Coronary artery (tissue), 2 donors: ENCODE measurements at regions not wholly inside any gene's neighbourhood (a gene's known extent, or its start where the extent isn't known, plus 50 kb on each side); places are given as distances from the start of the nearest gene placed in this dataset.

Source experiments
- DNase-seq: peaks from one replicate; pipeline ENCODE4 v3.0.0-alpha.2; 2017; ENCODE audit warnings: low spot score
- H3K27ac ChIP-seq, 2 donors: fragments of 200-600 bp; sonication (generic); one replicate each; pipeline ENCODE4 v1.5.1; 2016 to 2019
- H3K4me3 ChIP-seq: fragments of 200-600 bp; sonication (generic); 2 replicates; pipeline ENCODE4 v1.5.1; 2016; ENCODE audit warnings: mild to moderate bottlenecking, moderate library complexity
- CTCF ChIP-seq: fragments of 200-600 bp; sonication (generic); IDR thresholded peaks from one replicate; pipeline ENCODE4 v1.5.1; 2019; ENCODE audit warnings: antibody characterized with exemption

- TF ChIP-seq CTCF = no peak
- no peak overlapping the region for H3K4me3 ChIP-seq
- no peak overlapping the region for H3K27ac ChIP-seq
- no peak for DNase-seq
Measured at GRCh38 chr2:831622-832021, 119.0 kb upstream of the SNTG2 start.

- no peak overlapping the region for H3K27ac ChIP-seq
- no peak for TF ChIP-seq CTCF
- H3K4me3 ChIP-seq = no peak overlapping the region
- DNase-seq = no peak
Measured at GRCh38 chr2:831225-831536, 119.5 kb upstream of the SNTG2 start.

- H3K27ac ChIP-seq = no peak overlapping the region
- DNase-seq = no peak
- H3K4me3 ChIP-seq = no peak overlapping the region
- no peak for TF ChIP-seq CTCF
Measured at GRCh38 chr2:830419-831224, 120.0 kb upstream of the SNTG2 start.

GRCh38 chr2:829047-829446 is 121.6 kb upstream of the SNTG2 start:
- Histone ChIP-seq H3K4me3 (no peak overlapping the region), H3K27ac (no peak overlapping the region)
- DNase-seq = no peak
- no peak for TF ChIP-seq CTCF

- no peak for DNase-seq
- Histone ChIP-seq H3K27ac (no peak overlapping the region), H3K4me3 (no peak overlapping the region)
- no peak for TF ChIP-seq CTCF
Measured at GRCh38 chr2:824954-825353, 125.7 kb upstream of the SNTG2 start.

- H3K27ac ChIP-seq = no peak overlapping the region
- TF ChIP-seq CTCF = no peak
- no peak for DNase-seq
- H3K4me3 ChIP-seq = no peak overlapping the region
Measured at GRCh38 chr2:824524-824923, 126.1 kb upstream of the SNTG2 start.

- no peak for TF ChIP-seq CTCF
- no peak overlapping the region for H3K4me3 ChIP-seq
- H3K27ac ChIP-seq = no peak overlapping the region
- no peak for DNase-seq
Measured at GRCh38 chr2:821546-821945, 129.1 kb upstream of the SNTG2 start.
